Activated CD8-positive, alpha-beta T cell treated with anti-CD3 and anti-CD28 coated beads, Interleukin-2, amount 10 ng/mL, durations not matched to agents 7 days and 5 days (primary cell): ENCODE measurements at regions not wholly inside any gene's neighbourhood (a gene's known extent, or its start where the extent isn't known, plus 50 kb on each side); places are given as distances from the start of the nearest gene placed in this dataset.

Experiments
- ATAC-seq: fragments of 150-1000 bp; cut with Tn5 transposase; one replicate; pipeline ENCODE4 v1.10.0; 2021; ENCODE audit warnings: moderate library complexity
- CTCF ChIA-PET: fragments of 350-600 bp; sonication (Branson Sonifier 250); formaldehyde crosslinking; loops from one replicate; lab custom pipeline; 2021; ENCODE audit warnings: antibody characterized with exemption; lab: Charles Lee
- POLR2A ChIA-PET: fragments of 350-600 bp; sonication (Branson Sonifier 250); formaldehyde crosslinking; loops from one replicate; lab custom pipeline; 2021; ENCODE audit warnings: antibody characterized with exemption; lab: Charles Lee
- DNase-seq: peaks from one replicate; pipeline ENCODE4 v3.0.0-alpha.2; 2020
- H3K27ac Mint-ChIP-seq: one replicate; pipeline ENCODE4 v1.8.0; 2021; ENCODE audit warnings: mild to moderate bottlenecking, mixed read lengths
- H3K27me3 Mint-ChIP-seq: one replicate; pipeline ENCODE4 v1.8.0; 2021; ENCODE audit warnings: low read depth, mixed read lengths
- H3K36me3 Mint-ChIP-seq: one replicate; pipeline ENCODE4 v1.8.0; 2021; ENCODE audit warnings: low read depth, mixed read lengths
- H3K4me1 Mint-ChIP-seq: one replicate; pipeline ENCODE4 v1.8.0; 2021; ENCODE audit warnings: low read depth, mixed read lengths
- H3K4me3 Mint-ChIP-seq: one replicate; pipeline ENCODE4 v1.8.0; 2021; ENCODE audit warnings: mild to moderate bottlenecking, mixed read lengths
- H3K9me3 Mint-ChIP-seq: one replicate; pipeline ENCODE4 v1.8.0; 2022; ENCODE audit warnings: mixed read lengths; ENCODE audit not compliant: insufficient read depth

DNA sequence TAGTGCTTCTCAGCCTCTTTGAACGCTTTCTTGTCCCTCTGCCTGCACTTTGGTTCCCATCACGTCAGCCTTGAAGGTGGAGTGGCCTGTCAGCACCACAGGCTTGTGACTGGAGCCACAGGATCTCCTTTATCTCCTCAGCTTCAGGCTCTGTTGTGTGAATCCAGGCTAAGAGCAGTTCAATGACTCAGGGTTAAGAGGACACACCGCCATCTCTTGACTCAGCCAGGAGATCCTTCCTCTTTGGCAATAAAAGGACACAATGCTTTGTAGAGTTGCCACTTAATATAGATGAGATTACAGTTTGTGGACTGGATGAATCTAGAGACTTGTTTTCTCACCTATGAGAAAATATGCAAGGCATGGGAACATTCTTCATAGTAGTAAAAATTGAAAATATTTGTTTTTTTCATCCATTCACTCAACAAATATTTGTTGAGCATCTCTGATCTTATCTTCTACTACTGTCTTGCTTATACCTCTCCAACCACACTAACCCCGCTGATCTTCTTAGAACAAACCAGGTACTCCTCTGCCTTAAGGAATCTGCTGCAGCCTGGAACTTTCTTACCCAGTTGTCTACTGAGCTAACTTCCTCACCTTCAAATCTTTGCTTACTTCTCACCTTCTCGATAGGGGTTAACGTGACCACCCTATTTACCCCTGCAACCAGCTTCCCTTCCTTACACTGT, 62.3 kb downstream of the UCHL1 start:
- ChIA-PET CTCF (no interaction called here), POLR2A (no interaction called here)
- DNase-seq (no peak), ATAC-seq (no peak)
- no peaks in the 10 kb centered on the region for H3K27me3 Mint-ChIP-seq
- no peaks in the 10 kb centered on the region for H3K4me1 Mint-ChIP-seq
- H3K4me3 Mint-ChIP-seq: no peak overlapping the region
- H3K36me3 Mint-ChIP-seq: no peaks in the 10 kb centered on the region
- no peak overlapping the region for H3K27ac Mint-ChIP-seq
- H3K9me3 Mint-ChIP-seq: no peaks in the 10 kb centered on the region

DNA sequence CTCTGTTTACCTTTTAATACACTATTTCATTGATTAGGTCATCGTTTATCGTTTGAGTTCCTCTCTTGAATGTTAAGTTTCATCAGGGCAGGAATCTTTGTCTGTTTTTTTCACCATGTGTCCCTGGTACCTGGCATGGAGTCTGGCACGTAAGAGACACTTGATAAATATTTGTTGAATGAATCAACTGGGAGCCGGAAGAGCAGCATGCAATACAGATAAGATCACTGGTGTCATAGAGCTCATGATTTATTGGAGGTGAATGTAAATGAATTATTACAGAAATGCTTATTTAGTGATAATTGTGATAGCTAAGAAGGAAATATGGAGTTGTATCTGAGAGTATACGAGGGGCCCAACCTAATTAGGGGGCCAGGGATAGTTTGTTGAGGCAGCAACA, 62.8 kb downstream of the UCHL1 start:
- Mint-ChIP-seq H3K27ac (no peak overlapping the region), H3K27me3 (no peaks in the 10 kb centered on the region), H3K4me3 (no peak overlapping the region), H3K36me3 (no peaks in the 10 kb centered on the region), H3K4me1 (no peaks in the 10 kb centered on the region), H3K9me3 (no peaks in the 10 kb centered on the region)
- CTCF ChIA-PET: no interaction called here
- POLR2A ChIA-PET: no interaction called here
- no peak for DNase-seq
- no peak for ATAC-seq

DNA sequence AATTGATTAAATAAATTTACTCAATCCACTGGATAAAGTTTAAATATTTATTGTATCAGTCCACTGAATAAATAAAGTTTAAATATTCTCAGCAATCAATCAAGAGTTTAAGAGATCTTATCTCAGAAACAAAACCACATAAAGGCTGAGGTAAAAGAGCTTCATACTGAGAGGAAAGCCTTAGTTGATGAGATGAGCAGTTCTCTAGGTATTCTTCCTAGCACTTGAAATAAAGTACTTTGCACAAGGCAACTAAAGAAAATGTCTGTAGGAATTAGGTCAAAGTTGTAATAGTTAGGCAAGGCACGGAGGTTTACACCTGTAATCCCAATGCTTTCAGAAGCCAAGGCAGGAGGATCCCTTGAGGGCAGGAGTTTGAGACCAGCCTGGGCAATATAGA, 63.5 kb downstream of the UCHL1 start:
- Mint-ChIP-seq H3K27ac (no peak overlapping the region), H3K4me3 (no peak overlapping the region), H3K9me3 (no peaks in the 10 kb centered on the region), H3K4me1 (no peaks in the 10 kb centered on the region), H3K27me3 (no peaks in the 10 kb centered on the region), H3K36me3 (no peaks in the 10 kb centered on the region)
- ChIA-PET CTCF (no interaction called here), POLR2A (no interaction called here)
- DNase-seq (no peak), ATAC-seq (no peak)

DNA sequence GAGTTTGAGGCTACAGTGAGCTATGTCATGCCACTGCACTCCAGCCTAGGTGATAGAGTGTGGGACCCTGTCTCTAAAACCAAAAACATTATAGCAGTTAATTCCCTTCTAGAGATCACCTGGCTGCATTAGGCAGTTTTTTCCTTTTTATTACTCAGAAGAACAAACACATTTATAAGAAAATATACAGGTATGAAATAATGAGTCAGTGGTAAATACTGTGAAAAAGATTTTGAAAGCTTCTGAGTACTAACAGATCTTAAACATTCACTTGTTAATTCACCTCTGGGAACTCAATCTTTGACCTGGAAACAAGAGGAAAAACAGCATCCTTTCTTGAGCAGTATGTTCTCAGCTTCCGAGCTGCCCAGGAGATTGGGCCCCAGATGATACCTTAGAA, 64.1 kb downstream of the UCHL1 start:
- no peak overlapping the region for H3K27ac Mint-ChIP-seq
- DNase-seq (no peak), ATAC-seq (no peak)
- CTCF ChIA-PET: no interaction called here
- no peaks in the 10 kb centered on the region for H3K9me3 Mint-ChIP-seq
- POLR2A ChIA-PET: no interaction called here
- H3K27me3 Mint-ChIP-seq: no peaks in the 10 kb centered on the region
- no peaks in the 10 kb centered on the region for H3K4me1 Mint-ChIP-seq
- H3K36me3 Mint-ChIP-seq: no peaks in the 10 kb centered on the region
- no peak overlapping the region for H3K4me3 Mint-ChIP-seq

DNA sequence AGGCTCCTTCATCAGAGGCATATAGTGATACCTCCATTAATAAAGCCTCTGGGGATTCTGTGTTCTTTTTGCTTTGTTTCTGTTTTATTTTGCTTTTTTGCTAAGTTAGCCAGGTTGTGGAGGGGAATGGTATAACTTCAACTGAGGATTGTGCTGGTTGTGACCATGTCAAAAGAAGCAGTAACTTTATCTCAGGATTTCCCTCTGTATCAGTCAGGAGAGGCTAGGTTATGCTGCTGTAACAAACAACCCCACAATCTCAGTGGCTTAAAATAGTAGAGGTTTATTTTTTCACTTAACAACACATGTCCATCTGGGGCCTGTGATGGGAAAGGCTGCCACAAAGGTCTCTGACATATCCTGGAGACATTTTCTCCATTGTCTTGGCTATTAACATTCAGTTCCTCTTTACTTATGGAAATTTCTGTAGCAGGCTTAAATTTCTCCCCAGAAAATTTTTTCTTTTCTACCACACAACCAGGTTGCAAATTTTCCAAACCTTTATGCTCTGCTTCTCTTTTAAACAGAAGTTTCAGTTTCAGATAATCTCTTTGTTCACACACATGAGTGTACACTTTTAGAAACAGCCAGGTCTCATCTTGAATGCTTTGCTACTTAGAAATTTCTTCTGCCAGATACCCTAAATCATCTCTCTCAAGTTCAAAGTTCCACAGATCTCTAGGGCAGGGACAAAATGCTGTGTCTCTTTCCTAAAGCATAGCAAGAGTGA, 64.7 kb downstream of the UCHL1 start:
- no peaks in the 10 kb centered on the region for H3K4me1 Mint-ChIP-seq
- H3K9me3 Mint-ChIP-seq: no peaks in the 10 kb centered on the region
- CTCF ChIA-PET: no interaction called here
- H3K36me3 Mint-ChIP-seq: no peaks in the 10 kb centered on the region
- POLR2A ChIA-PET: no interaction called here
- ATAC-seq: no peak
- H3K27ac Mint-ChIP-seq: no peak overlapping the region
- no peak for DNase-seq
- no peak overlapping the region for H3K4me3 Mint-ChIP-seq
- no peaks in the 10 kb centered on the region for H3K27me3 Mint-ChIP-seq

DNA sequence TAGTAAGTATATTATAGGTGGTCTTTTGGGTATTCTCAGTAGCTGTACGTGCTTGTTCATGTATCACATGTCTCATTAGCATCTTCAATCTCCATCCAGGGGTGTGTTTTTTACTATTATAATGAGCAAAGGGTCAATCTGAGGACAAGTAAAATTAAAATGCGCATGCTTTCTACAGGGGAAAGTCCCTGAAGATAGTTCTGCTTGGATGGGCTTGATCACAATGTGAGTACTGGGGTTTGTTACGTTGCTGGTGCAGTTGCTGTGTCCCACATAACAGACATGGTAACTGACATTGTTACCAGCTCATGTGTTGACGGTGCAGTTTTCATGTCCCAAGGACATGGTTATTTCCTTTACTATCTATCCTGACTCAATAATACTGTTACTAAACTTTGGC, 65.9 kb downstream of the UCHL1 start:
- H3K27ac Mint-ChIP-seq: no peak overlapping the region
- no peaks in the 10 kb centered on the region for H3K36me3 Mint-ChIP-seq
- no peaks in the 10 kb centered on the region for H3K27me3 Mint-ChIP-seq
- no peak for DNase-seq
- no peaks in the 10 kb centered on the region for H3K4me1 Mint-ChIP-seq
- no peak overlapping the region for H3K4me3 Mint-ChIP-seq
- ChIA-PET CTCF (no interaction called here), POLR2A (no interaction called here)
- no peak for ATAC-seq
- H3K9me3 Mint-ChIP-seq: no peaks in the 10 kb centered on the region

DNA sequence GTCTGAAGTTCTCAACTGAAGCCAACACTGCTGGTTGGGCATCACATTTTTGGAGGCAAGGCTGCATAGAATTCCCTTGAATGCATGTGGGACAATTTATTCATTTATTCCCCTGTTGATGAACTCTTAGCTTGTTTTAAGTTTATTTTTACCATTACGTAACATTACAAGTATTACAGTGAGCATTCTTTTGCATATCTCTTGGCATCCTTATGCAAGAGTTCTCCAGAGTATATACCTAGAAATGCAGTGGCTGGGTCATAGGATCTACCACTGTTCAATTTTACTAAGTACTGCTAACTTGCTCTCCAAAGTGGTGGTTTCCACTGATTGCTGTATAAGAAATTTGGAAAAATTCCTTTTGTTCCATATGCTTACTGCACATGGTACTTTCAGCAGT, 66.5 kb downstream of the UCHL1 start:
- H3K9me3 Mint-ChIP-seq: no peaks in the 10 kb centered on the region
- no peak for DNase-seq
- H3K27me3 Mint-ChIP-seq: no peaks in the 10 kb centered on the region
- ChIA-PET POLR2A (no interaction called here), CTCF (no interaction called here)
- no peak overlapping the region for H3K4me3 Mint-ChIP-seq
- H3K27ac Mint-ChIP-seq: no peak overlapping the region
- ATAC-seq: no peak
- H3K4me1 Mint-ChIP-seq: no peaks in the 10 kb centered on the region
- no peaks in the 10 kb centered on the region for H3K36me3 Mint-ChIP-seq

DNA sequence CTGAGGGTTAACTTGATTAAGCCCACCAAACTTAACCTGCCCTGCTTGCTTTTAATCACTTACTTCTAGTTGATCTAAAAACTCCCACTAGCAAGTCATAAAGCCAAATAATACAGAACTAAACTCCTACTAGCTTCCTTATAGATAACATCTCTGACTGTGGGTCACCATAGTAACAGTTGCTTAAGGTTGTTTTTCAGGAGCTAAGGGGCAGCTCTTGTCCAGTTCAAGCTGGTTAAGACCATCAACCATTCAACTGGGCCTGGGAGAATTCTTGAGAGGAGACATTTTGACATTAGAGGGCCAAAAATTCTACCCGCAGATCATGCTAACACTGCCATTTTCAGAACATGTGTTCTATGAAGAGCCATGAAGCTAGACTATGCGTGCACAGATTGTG, 67.0 kb downstream of the UCHL1 start:
- ChIA-PET CTCF (no interaction called here), POLR2A (no interaction called here)
- DNase-seq (no peak), ATAC-seq (no peak)
- no peaks in the 10 kb centered on the region for H3K36me3 Mint-ChIP-seq
- H3K27me3 Mint-ChIP-seq: no peaks in the 10 kb centered on the region
- H3K9me3 Mint-ChIP-seq: no peaks in the 10 kb centered on the region
- no peak overlapping the region for H3K4me3 Mint-ChIP-seq
- no peaks in the 10 kb centered on the region for H3K4me1 Mint-ChIP-seq
- H3K27ac Mint-ChIP-seq: no peak overlapping the region

DNA sequence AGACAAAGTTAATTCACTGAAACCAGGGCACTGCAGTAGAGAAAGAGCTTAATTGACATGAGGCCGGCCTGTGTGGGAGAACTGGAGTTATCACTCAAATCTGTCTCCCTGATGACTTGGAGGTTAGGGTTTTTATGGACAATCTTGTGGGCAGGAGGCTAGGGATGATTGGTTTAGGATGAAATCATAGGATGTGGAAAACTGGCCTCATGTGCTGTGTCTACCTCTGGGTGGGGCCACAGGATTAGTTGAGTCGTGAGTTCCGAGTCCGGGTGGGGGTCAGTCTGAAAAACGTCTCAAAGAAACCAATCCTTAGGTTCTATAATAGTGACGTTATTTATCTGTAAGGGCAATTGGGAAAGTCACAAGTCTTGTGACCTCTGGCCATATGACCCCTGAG, 68.1 kb downstream of the UCHL1 start:
- no peaks in the 10 kb centered on the region for H3K4me1 Mint-ChIP-seq
- no peak overlapping the region for H3K4me3 Mint-ChIP-seq
- H3K27me3 Mint-ChIP-seq: no peaks in the 10 kb centered on the region
- no peak overlapping the region for H3K27ac Mint-ChIP-seq
- CTCF ChIA-PET: no interaction called here
- H3K9me3 Mint-ChIP-seq: no peaks in the 10 kb centered on the region
- POLR2A ChIA-PET: no interaction called here
- no peak for ATAC-seq
- no peak for DNase-seq
- H3K36me3 Mint-ChIP-seq: no peaks in the 10 kb centered on the region

DNA sequence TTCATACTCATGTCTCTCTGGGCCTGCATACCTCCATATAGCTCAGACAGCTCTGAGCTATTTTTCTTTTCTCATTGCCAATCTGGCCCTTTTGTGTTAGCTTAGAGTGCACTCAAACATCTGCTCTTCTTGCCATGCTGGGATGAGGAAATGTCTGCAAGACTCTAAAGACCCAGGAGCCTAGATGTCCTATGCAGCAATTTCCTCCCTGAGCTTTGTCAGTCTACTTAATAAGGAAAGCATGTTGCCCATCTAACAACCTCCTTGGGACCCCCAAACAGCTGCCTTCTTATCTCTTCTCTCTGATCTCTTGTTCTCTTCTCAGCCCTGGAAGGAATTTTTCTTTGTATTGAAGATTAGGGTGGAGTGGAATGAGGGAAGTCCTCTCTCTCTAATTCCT, 69.2 kb downstream of the UCHL1 start:
- ChIA-PET CTCF (no interaction called here), POLR2A (interaction anchor here (0.7 kb wide), 1 partner anchor 732 kb away, joined by 3 read pairs; no protein-coding TSS in a partner anchor)
- no peak overlapping the region for H3K4me3 Mint-ChIP-seq
- H3K4me1 Mint-ChIP-seq: no peaks in the 10 kb centered on the region
- H3K36me3 Mint-ChIP-seq: no peaks in the 10 kb centered on the region
- H3K27ac Mint-ChIP-seq: no peak overlapping the region
- H3K9me3 Mint-ChIP-seq: no peaks in the 10 kb centered on the region
- ATAC-seq (no peak), DNase-seq (no peak)
- no peaks in the 10 kb centered on the region for H3K27me3 Mint-ChIP-seq

DNA sequence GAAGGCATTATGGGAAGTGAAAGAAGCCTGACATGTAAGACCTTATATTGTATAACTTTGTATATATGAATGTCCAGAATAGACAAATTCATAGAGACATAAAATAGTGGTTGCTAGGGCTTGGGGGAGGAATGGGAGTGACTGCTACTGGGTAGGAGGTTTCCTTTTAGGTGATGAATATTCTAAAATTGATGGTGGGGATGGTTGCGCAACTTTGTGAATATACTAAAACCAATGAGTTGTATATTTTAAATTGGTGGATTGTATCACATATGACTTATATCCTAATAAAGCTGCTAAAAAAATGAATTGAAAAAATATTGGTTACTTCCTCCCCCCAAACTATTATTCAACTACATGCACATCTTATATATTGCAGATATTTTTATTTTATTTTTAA, 70.0 kb downstream of the UCHL1 start:
- Mint-ChIP-seq H3K36me3 (no peaks in the 10 kb centered on the region), H3K27me3 (no peaks in the 10 kb centered on the region), H3K9me3 (no peaks in the 10 kb centered on the region), H3K27ac (no peak overlapping the region), H3K4me1 (no peaks in the 10 kb centered on the region), H3K4me3 (no peak overlapping the region)
- no peak for ATAC-seq
- POLR2A ChIA-PET: no interaction called here
- no peak for DNase-seq
- CTCF ChIA-PET: no interaction called here

DNA sequence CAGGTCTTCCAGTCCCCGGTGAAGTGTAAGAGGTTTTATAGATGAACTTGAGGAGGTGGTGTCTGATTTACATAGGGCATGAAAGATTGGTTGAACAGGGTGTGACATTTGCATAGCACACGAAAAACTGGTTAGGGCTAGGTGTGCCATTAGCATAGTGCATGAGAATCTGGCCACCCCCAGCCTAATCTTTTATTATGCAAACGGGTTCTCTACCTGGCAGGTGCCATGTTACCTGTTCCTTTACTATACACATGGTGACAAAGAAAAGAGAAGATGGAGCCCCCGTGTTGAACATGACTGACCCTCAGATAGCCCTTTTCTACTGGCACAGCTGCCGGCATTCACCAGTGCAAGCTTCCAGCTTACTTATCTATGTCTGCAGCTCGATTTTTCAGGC, 71.0 kb downstream of the UCHL1 start:
- ChIA-PET POLR2A (no interaction called here), CTCF (no interaction called here)
- no peak overlapping the region for H3K4me3 Mint-ChIP-seq
- H3K27me3 Mint-ChIP-seq: no peaks in the 10 kb centered on the region
- H3K27ac Mint-ChIP-seq: no peak overlapping the region
- ATAC-seq (no peak), DNase-seq (no peak)
- no peaks in the 10 kb centered on the region for H3K9me3 Mint-ChIP-seq
- H3K36me3 Mint-ChIP-seq: no peaks in the 10 kb centered on the region
- H3K4me1 Mint-ChIP-seq: no peaks in the 10 kb centered on the region

DNA sequence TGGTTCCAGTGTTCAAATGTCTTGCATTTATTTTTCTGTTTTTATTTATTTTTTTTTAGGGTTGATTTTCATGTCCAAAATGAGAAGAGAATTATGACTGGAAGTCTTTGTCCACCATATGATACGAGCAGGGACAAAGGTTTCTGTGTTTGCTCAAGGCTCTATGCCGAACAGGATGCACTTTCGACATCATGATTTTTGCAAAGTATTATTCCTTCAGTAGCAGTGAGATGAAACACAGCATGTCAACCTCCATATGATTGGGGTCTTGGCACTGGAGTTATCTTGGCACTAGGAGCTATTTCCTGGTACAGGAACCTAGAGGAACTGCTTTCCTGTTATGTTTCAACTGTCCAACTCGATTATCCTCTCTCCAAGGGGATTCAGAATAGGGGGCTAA, 72.6 kb downstream of the UCHL1 start:
- CTCF ChIA-PET: no interaction called here
- POLR2A ChIA-PET: no interaction called here
- H3K27ac Mint-ChIP-seq: no peak overlapping the region
- ATAC-seq: no peak
- no peaks in the 10 kb centered on the region for H3K27me3 Mint-ChIP-seq
- no peaks in the 10 kb centered on the region for H3K36me3 Mint-ChIP-seq
- no peaks in the 10 kb centered on the region for H3K9me3 Mint-ChIP-seq
- no peaks in the 10 kb centered on the region for H3K4me1 Mint-ChIP-seq
- H3K4me3 Mint-ChIP-seq: no peak overlapping the region
- no peak for DNase-seq
